Natural killer cell (primary cell): ENCODE measurements at regions not wholly inside any gene's neighbourhood (a gene's known extent, or its start where the extent isn't known, plus 50 kb on each side); places are given as distances from the start of the nearest gene placed in this dataset.
"Not testable (repeated sequence)": the region's sequence is repeated elsewhere in the genome, so short reads cannot be mapped to it uniquely, and the experiment has no call there.

Experiments
- ATAC-seq, 3 donors: fragments of 150-1000 bp in 2 of 3; fragments of 200-7000 bp in 1 of 3; cut with Tn5 transposase; 1 replicate in 1 of 3; 2 replicates in 2 of 3; pipeline ENCODE4 v1.10.0; 2021; ENCODE audit warnings: mild to moderate bottlenecking in 2 of 3, moderate library complexity in 2 of 3
- DNase-seq, 2 donors: peaks; one replicate each; pipeline versions ENCODE4 v3.0.0 to v3.0.0-alpha.2; 2013 to 2021; ENCODE audit warnings: mixed read lengths in 1 of 2
- H3K27ac ChIP-seq: one replicate; pipeline ENCODE4 v1.5.1; 2013; ENCODE audit warnings: mild to moderate bottlenecking, low read length
- H3K27me3 ChIP-seq: one replicate; pipeline ENCODE4 v1.6.1; 2013; ENCODE audit warnings: low read length; ENCODE audit not compliant: control insufficient read depth, insufficient read depth
- H3K36me3 ChIP-seq: one replicate; pipeline ENCODE4 v1.6.1; 2013; ENCODE audit warnings: low read length; ENCODE audit not compliant: control insufficient read depth, insufficient read depth
- H3K4me1 ChIP-seq: one replicate; pipeline ENCODE4 v1.6.1; 2013; ENCODE audit warnings: low read length; ENCODE audit not compliant: control insufficient read depth, insufficient read depth
- H3K4me3 ChIP-seq: one replicate; pipeline ENCODE4 v1.5.1; 2013; ENCODE audit warnings: low read length
- H3K9me3 ChIP-seq: one replicate; pipeline ENCODE4 v1.6.1; 2013; ENCODE audit warnings: low read length; ENCODE audit not compliant: control insufficient read depth, insufficient read depth
- H3K27ac Mint-ChIP-seq, 2 donors: one replicate each; pipeline ENCODE4 v1.8.0; 2022; ENCODE audit warnings: mild to moderate bottlenecking in 2 of 2, mixed read lengths in 2 of 2, moderate library complexity in 1 of 2
- H3K27me3 Mint-ChIP-seq, 2 donors: one replicate each; pipeline ENCODE4 v1.8.0; 2022; ENCODE audit warnings: low read depth in 2 of 2, mixed read lengths in 2 of 2
- H3K36me3 Mint-ChIP-seq: one replicate; pipeline ENCODE4 v1.8.0; 2022; ENCODE audit warnings: mixed read lengths
- H3K4me1 Mint-ChIP-seq, 2 donors: one replicate each; pipeline ENCODE4 v1.8.0; 2022; ENCODE audit warnings: mixed read lengths in 2 of 2
- H3K4me3 Mint-ChIP-seq: one replicate; pipeline ENCODE4 v1.8.0; 2022; ENCODE audit warnings: mild to moderate bottlenecking, moderate library complexity, mixed read lengths
- H3K9me3 Mint-ChIP-seq, 2 donors: one replicate each; pipeline ENCODE4 v1.8.0; 2022; ENCODE audit warnings: mixed read lengths in 2 of 2
- WGBS: methylation state at CpG from one replicate; pipeline ENCODE4 v1.1.7; 2013; ENCODE audit warnings: missing lambda C conversion rate; ENCODE audit not compliant: insufficient coverage; 5-methylcytosine and 5-hydroxymethylcytosine counted together
- intact Hi-C: fragments of 100-400 bp; cut with micrococcal nuclease; formaldehyde crosslinking; loops from one replicate; pipeline ENCODE4 v1.14.2; 2022
- TF ChIP-seq, protein P1 (sequence below): fragments of 200-600 bp; IDR thresholded peaks from one replicate; pipeline ENCODE4 v1.8.0; 2022; ENCODE audit warnings: antibody characterized with exemption

- peaks cover 9% of the 10 kb centered on the region for H3K9me3 ChIP-seq
- Mint-ChIP-seq H3K27me3 (no peaks in the 10 kb centered on the region), H3K36me3 (no peaks in the 10 kb centered on the region), H3K4me1 (no peaks in the 10 kb centered on the region), H3K27ac (no peak overlapping the region), H3K9me3 (peaks cover 0 to 5% of the 10 kb centered on the region in 2 donors), H3K4me3 (no peak overlapping the region)
- intact Hi-C loops, result no loop called here
- no peaks in the 10 kb centered on the region for H3K27me3 ChIP-seq
- H3K4me3 ChIP-seq, result no peak overlapping the region
- TF ChIP-seq, protein P1, sequence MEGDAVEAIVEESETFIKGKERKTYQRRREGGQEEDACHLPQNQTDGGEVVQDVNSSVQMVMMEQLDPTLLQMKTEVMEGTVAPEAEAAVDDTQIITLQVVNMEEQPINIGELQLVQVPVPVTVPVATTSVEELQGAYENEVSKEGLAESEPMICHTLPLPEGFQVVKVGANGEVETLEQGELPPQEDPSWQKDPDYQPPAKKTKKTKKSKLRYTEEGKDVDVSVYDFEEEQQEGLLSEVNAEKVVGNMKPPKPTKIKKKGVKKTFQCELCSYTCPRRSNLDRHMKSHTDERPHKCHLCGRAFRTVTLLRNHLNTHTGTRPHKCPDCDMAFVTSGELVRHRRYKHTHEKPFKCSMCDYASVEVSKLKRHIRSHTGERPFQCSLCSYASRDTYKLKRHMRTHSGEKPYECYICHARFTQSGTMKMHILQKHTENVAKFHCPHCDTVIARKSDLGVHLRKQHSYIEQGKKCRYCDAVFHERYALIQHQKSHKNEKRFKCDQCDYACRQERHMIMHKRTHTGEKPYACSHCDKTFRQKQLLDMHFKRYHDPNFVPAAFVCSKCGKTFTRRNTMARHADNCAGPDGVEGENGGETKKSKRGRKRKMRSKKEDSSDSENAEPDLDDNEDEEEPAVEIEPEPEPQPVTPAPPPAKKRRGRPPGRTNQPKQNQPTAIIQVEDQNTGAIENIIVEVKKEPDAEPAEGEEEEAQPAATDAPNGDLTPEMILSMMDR, result no peak
- DNase-seq, result no peak
- ATAC-seq, result no peak
- H3K27ac ChIP-seq, result no peak overlapping the region
- no peaks in the 10 kb centered on the region for H3K4me1 ChIP-seq
- H3K36me3 ChIP-seq, result no peaks in the 10 kb centered on the region
- whole genome bisulfite sequencing, result 77% methylated on average over 2 of the region's 3 CpGs
Observed at GRCh38 chr11:129569007-129569406, 193.4 kb downstream of the BARX2 start.

DNA sequence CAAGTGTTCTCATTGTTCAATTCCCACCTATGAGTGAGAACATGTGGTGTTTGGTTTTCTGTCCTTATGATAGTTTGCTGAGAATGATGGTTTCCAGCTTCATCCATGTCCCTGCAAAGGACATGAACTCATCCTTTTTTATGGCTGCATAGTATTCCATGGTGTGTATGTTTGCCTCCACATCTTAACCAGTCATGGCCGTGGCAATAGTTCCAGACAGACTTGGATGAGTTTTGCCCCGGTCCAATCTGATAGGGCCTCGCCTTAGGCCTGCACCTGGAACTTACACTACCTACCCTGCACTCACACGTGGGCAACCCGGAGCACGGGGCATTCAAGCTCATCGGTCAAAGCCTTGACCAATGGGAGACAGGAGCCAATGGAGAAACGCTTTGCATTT is 197.0 kb downstream of the BARX2 start:
- ATAC-seq, H3K4me1 ChIP-seq, H3K27me3 Mint-ChIP-seq, H3K36me3 Mint-ChIP-seq, H3K27me3 ChIP-seq, intact Hi-C loops, H3K4me1 Mint-ChIP-seq, H3K9me3 Mint-ChIP-seq, H3K4me3 Mint-ChIP-seq, H3K27ac Mint-ChIP-seq, DNase-seq, H3K4me3 ChIP-seq, H3K27ac ChIP-seq, H3K36me3 ChIP-seq: not testable (repeated sequence)
- whole genome bisulfite sequencing, result 94% methylated on average over 8 of the region's 8 CpGs
- H3K9me3 ChIP-seq, result peaks cover 11% of the 10 kb centered on the region

- DNase-seq (no peak), ATAC-seq (no peak)
- no peaks in the 10 kb centered on the region for H3K27me3 ChIP-seq
- no peak overlapping the region for H3K4me3 Mint-ChIP-seq
- peaks cover 11% of the 10 kb centered on the region for H3K9me3 ChIP-seq
- no peak overlapping the region for H3K27ac ChIP-seq
- no peaks in the 10 kb centered on the region for H3K4me1 ChIP-seq
- 91% methylated on average over 13 of the region's 13 CpGs for WGBS
- H3K4me3 ChIP-seq, result no peak overlapping the region
- no peaks in the 10 kb centered on the region for H3K4me1 Mint-ChIP-seq
- TF ChIP-seq, protein P1, result no peak
- H3K27ac Mint-ChIP-seq, result no peak overlapping the region
- intact Hi-C loops, result no loop called here
- peaks cover 0 to 7% of the 10 kb centered on the region in 2 donors for H3K9me3 Mint-ChIP-seq
- H3K36me3 ChIP-seq, result no peaks in the 10 kb centered on the region
- H3K36me3 Mint-ChIP-seq, result no peaks in the 10 kb centered on the region
- no peaks in the 10 kb centered on the region for H3K27me3 Mint-ChIP-seq
Observed at GRCh38 chr11:129573161-129573560, 197.5 kb downstream of the BARX2 start.

DNA sequence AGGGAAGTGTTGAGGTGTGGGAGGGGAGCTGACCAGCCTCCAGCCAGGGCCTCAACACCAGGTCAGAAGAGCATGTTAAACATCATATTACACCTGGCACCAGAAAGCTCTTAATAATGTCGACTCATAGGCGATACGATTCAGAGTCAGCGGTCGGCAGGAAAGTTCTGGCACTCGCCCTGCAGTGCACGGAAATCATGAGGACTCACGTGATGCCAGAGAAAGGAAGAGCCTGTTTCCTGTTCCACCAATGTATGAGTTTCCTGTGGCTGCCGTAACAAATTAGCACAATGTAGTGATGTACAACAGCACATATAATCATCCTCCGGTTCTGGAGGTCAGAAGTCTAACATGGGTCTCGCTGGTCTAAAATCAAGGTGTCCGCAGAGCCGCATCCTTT is 198.8 kb downstream of the BARX2 start:
- 52% methylated on average over 13 of the region's 13 CpGs for WGBS
- no peaks in the 10 kb centered on the region for H3K36me3 Mint-ChIP-seq

More for the DNA sequence above, 198.8 kb downstream of the BARX2 start:
- Mint-ChIP-seq H3K4me1 (no peaks in the 10 kb centered on the region), H3K9me3 (peaks cover 0 to 4% of the 10 kb centered on the region in 2 donors), H3K4me3 (no peak overlapping the region), H3K27ac (no peak overlapping the region), H3K27me3 (no peaks in the 10 kb centered on the region)
- ATAC-seq, result no peak
- no peak for DNase-seq
- H3K36me3 ChIP-seq, result no peaks in the 10 kb centered on the region
- no peaks in the 10 kb centered on the region for H3K4me1 ChIP-seq
- TF ChIP-seq, protein P1, result no peak
- no peaks in the 10 kb centered on the region for H3K27me3 ChIP-seq
- H3K9me3 ChIP-seq, result peaks cover 11% of the 10 kb centered on the region
- no peak overlapping the region for H3K4me3 ChIP-seq
- H3K27ac ChIP-seq, result no peak overlapping the region
- intact Hi-C loops, result no loop called here
